GM21360 (cell line): ENCODE measurements at regions not wholly inside any gene's neighbourhood (a gene's known extent, or its start where the extent isn't known, plus 50 kb on each side); places are given as distances from the start of the nearest gene placed in this dataset.

Source experiments
- ATAC-seq: cut with Tn5 transposase; IDR thresholded peaks from one replicate; pipeline ENCODE4 v1.9.1; 2021; ENCODE audit warnings: mild to moderate bottlenecking, moderate library complexity; ENCODE audit not compliant: unreplicated experiment

DNA sequence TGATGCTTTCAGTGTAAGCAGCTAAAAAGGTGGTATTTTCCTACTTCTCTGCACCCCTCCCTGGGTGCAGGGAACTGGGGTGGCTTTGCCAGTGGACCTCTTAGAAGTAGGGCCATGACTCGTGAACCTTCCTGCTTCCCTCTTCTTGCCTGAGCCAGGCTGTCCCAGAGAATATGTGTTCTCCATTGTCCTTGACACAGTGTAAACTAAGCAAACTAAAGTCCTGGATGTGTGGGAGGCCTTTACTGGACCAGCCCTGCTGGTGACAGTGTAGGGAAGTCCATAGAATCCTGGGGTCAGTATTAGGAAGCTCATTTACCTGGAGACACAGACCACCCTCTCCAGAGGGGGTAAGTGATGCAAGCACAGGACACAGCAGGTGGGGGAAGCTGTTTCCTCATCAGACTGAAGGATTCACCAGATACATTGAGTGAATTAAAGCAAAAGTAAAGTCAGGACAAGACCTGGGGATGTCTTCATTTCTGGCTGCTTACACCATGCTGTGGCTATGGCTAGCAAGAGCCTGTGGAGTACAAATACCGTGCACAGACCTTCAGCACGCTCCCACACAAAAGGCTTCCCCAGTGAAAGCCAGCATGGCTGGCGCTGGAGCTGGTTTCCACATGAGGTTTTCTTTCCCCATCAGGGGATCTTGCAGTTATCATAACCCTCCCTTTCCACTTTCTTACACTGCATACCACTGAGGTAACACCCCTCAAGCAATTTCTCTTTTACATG is 64.8 kb upstream of the LPP start:
- no peak for ATAC-seq

DNA sequence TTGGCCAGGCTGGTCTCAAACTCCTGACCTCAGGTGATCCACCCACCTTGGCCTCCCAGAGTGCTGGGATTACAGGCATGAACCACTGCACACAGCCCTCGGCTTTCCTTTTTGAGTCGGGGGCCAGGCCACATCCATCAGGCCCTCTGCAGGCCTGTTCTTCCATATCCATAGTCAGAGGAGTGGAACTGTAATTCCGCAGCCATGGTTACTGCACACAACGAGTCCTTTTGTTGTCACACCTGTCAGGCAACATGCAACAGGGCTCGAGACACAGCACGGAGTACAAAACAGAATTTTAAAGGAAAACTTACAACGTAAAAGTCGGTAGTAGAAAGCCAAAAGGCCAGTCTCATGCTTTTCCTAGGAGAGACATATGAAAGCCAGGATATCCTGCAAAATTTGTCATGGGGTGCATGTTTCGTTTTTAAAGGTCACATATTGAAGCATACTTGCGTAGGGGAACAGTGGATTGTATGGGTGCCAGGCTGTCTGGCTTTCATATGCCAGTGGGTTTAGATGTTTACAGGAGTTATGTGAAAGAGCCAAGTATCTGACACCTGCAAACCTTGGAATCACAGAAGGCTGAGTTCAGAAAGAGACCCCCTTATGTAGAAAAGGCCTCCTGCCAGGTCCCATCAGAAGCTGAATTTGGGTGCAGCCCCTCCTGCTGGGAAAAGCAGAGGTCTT is 63.2 kb upstream of the LPP start:
- no peak for ATAC-seq

DNA sequence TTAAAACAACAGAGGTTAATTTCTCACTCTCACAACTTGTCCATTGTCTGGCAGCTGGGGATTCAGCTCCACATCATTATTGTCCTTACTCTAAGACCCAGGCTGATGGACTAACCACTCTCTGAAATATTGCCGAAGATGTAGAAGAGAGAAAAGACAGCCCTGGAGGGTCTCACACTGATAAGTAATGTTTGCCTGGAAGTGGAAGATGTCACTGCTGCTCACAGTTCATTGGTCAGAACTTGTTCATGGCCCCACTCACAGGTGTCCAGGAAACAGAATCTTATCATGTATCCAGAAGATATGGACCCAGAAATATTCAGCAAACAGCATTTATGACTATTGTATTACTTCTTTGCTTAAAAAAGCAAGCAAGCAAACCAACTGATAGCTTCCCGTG is 62.2 kb upstream of the LPP start:
- no peak for ATAC-seq

DNA sequence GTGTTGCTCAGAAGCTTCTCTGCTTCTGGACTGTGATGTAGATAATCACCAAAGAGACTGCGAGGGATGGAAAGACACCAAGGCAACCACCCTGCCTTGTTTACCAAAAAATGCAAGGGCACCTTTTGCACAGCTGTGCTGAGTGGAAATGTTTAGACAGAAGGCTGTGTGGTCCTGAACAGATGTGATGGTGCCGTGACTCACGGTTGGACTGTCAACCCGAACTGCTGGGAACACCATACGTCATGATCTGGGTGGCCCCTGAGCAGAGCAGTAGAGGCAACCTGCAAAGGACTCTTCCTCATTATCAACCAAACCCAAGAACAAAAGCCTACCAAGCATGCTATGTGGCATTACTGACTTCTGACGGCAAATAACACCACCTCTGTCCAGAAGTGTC is 61.3 kb upstream of the LPP start:
- ATAC-seq, result no peak

DNA sequence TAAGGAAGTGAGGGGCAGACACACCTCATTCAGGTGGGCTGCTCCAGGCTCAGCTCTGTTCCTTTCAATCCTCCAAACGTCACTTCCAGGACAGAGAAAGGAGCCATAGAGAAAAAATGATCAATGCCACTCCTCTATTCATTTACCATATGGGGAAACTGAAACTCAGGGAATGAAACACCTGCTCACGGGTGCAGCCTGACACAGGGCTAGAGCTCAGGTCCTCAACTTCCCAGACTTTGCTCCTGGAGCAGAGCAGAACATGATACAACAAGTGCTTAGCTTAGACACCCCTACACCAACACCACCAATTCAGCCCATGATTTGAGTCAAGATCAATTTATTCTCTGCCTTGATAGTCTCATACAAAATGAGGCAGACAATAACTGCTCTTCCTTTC is 58.5 kb upstream of the LPP start:
- no peak for ATAC-seq

DNA sequence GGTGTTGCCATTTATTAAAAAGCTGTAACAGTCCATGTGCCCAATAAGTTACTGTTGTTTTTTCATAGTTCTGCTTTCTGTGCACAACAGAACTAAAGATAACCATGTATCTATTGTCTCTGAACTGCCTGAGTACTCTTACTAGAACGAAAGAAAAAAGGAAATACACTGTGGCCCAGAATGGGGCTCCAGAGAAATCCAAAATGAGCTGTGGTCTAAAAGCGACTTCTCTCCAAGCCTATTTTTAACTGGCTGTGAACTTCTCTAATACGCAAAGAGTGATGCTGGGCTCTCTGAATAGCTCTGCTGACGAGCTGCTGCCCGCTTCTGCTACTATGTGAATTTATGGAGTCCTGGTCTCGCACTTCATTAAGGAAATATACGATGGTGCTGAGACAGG is 56.2 kb upstream of the LPP start:
- no peak for ATAC-seq

DNA sequence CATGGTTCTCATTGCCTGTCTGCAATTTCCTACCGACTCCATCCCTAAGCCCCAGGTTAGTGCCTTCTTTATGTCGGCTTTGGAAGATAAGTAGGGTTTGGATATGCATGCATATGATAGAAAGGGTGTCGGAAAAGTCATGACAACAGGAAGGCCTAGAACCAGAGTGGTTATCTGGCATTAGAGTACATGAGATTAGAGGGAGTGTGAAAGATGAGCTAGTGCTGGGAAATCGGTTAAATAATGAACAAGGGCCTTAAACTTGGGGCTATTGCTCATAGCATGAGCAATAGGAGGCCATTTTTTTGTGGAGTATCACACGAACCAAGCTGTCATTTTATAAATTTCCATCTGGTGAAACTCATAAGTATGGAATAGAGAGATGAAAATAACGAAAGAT is 54.0 kb upstream of the LPP start:
- ATAC-seq, result no peak

DNA sequence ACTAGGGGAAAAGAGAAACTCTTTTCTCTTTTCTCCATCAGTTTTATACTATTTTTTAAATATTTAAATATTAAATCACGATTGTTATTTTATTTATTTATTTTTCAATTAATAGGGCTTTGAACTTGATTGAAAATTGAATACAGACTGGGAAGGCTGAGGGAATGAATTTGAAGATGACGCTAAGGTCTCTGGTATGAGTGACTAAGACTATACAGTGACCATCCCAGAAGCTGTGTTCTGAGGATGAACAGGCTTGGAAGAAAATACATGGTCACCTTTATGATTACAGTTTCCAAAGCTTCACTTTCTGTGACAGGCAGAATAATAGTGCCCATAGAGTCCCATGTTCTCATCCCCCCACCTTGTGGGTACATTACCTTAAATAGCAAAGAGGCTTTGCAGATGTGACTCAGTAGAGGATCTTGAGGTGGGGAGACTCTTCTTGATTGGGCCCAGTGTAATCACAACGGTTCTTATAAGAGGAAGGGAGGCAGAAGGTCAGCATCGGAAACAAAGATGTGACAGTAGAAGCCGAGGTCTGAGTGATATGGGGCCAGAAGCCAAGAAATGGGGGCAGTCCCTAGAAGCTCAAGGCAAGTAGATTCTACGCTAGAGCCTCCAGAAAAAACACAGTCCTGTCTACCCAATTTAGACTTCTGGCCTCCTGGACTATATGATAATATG is 51.0 kb upstream of the LPP start:
- no peak for ATAC-seq

DNA sequence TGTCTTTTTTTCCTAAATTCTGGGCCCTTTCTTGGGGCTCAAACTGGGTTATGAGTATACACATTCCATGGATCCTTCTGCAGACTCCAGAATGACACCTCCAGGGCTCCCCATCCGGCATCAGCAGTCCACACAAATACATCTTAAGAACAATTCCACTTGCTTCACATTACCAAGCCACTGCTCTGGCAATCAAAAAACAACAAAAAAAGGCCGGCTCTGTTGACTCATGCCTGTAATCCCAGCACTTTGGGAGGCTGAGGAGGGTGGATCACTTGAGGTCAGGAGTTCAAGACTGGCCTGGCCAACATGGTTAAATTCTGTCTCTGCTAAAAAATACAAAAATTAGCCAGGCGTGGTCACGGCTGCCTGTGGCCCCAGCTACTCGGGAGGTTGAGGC is 49.9 kb upstream of the LPP start:
- no peak for ATAC-seq
